KG1 (cell line): ENCODE measurements at regions not wholly inside any gene's neighbourhood (a gene's known extent, or its start where the extent isn't known, plus 50 kb on each side); places are given as distances from the start of the nearest gene placed in this dataset.
"Not testable (repeated sequence)": the region's sequence is repeated elsewhere in the genome, so short reads cannot be mapped to it uniquely, and the experiment has no call there.

Experiments used
- DNase-seq: peaks from one replicate; lab custom pipeline; 2025; lab: John Stamatoyannopoulos, UW

DNA sequence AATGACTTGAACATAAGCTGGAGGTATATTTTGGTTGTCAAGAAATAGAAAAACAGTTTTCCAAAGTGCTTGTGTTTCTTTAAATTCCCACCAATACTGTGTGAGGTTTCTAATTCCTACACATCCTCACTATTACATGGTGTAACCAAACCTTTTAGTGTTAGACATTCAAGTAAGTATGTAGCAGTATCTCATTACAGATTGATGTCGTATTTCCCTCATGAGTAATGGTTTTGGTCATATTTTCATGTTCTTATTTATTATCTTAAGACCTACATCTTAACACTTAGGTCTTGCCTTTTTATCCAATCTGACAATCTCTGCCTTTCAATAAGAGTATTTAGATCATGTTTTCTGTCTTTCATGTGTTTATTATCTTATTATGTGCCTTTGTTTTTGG lies 253.7 kb upstream of the ANXA10 start:
- no peak for DNase-seq

DNA sequence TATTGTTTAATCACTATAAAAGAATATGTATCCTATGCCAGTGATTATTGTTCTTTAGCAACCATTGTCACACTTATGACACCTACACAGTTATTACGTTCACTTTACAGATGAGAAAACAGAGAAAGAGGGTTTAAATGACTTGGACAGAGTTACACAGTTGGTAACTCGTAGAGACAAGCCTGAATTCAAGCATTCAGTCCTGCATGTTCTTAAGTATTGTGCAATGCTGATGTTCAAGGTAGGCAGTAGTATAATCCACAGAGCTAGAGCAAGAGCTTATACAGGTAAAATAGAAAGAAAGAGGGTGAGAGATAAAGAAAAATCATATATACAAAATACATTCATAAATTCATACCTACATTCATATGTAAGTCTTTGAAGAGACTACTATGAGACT lies 249.8 kb upstream of the ANXA10 start:
- no peak for DNase-seq

DNA sequence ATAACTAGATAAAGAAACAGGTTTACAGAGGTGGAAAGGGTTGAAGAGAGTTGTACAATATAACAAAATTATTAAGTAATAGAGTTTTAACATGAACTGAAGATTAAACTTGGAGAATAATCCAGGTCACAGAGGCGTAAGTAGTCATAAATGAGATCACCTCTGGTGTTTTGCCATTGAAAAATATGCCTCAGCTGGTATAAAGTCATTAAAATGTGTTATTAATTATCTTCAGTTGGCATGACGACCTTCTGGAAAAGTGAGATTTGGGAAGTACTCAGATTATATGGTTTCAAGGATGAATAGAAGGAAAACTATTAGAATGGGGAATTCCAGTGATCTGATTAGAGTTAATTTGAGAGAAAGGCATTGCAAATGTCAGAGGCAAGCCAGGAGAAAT lies 237.5 kb upstream of the ANXA10 start:
- DNase-seq, result no peak

DNA sequence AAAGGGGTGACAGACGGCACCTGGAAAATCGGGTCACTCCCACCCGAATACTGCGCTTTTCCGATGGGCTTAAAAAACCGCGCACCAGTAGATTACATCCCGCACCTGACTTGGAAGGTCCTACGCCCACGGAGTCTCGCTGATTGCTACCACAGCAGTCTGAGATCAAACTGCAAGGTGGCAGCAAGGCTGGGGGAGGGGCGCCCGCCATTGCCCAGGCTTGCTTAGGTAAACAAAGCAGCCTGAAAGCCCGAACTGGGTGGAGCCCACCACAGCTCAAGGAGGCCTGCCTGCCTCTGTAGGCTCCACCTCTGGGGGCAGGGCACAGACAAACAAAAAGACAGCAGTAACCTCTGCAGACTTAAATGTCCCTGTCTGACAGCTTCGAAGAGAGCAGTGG lies 234.2 kb upstream of the ANXA10 start:
- not testable (repeated sequence) for DNase-seq

DNA sequence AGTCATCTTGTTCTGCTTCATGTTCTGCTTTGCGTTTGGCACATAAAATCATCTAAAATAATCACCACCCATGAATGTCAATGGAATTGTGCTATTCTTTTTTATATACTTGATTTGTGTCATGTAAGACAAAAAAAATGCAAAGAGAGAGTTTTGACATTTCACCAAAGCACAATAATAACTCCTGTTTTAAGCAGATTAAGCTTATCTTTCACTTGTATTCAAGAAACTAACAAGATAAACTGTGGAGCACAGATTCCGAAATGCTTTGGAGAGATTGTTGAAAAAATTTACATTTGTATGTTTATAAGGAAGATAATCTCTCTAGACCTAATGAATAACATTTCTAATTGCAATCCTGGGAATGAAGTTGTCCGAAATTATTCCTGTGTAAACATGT lies 225.1 kb upstream of the ANXA10 start:
- DNase-seq, result no peak

DNA sequence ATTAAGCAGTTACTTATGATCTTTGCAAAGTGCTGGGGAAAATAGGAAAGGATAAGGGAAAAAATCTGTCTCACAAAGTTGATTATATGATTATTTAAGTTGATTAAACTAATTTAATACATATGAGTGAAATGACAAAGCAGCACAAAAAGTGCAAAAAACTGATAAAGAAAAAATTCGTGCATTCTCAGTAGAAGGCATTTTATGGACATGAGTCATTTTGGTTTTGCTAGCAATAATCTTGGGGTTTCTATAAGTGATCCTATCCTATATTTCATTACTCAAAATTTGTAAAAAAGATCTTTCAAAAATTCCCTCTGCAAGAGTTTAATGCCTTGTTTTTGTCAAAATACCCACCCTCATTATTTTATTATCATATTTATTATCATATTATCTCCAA lies 224.2 kb upstream of the ANXA10 start:
- no peak for DNase-seq

DNA sequence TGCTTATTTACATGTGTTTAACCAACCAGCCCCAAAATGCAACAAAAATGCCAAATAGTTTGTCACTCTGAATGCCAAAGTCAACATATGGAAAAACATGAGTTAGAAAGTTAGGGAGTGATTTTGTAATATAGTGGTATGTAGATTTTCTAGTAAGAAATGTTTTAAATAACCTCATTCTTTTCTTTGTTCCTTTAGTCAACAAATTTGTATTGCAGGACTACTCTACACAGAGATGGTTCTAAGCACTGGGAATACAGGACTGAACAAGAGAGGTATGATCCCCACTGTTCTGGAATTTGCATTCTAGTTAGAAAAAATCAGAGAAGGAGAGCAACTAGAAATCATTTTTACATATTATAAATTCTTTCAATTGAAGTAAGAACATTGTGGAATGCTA lies 218.8 kb upstream of the ANXA10 start:
- no peak for DNase-seq

DNA sequence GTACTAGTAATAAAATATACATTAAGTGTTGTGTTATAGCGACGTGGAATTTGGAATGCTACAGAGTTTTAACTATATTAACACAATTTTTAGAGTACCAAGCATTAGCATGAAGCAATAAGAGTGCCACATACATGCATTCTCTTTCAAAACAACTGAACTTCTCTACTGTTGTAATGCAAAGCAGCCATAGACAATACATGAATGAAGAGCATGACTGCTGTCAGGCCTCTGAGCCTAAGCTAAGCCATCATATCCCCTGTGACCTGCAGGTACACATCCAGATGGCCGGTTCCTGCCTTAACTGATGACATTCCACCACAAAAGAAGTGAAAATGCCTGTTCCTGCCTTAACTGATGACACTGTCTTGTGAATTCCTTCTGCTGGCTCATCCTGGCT lies 216.2 kb upstream of the ANXA10 start:
- not testable (repeated sequence) for DNase-seq

DNA sequence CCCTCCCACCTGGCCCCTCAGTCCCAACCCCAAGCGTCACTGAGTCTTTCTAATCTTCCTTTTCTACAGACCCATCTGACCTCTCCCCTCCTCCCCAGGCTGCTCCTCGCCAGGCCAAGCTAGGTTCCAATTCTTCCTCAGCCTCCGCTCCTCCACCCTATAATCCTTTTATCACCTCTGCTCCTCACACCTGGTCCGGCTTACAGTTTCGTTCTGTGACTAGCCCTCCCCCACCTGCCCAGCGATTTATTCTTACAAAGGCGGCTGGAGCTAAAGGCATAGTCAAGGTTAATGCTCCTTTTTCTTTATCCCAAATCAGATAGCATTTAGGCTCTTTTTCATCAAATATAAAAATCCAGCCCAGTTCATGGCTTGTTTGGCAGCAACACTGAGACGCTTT lies 214.5 kb upstream of the ANXA10 start:
- DNase-seq, result not testable (repeated sequence)

DNA sequence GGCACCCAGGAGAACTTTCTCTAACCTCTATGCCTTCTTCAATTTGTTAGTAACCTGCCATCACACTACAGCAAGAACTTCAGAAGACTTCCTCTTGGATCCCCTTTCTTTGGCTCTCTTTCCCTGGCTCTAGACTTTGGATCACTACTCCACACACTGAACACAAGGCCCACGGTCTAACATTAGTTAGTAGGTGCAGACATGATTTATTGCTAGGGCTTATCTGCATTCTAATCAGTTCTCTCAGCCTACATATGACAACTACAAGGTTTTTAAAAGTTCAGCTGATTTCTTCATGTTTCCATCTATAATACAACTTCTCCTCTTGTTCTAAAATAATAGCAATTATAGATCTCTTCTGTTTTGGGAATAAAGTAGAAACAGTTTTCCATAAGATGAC lies 209.1 kb upstream of the ANXA10 start:
- DNase-seq, result no peak

DNA sequence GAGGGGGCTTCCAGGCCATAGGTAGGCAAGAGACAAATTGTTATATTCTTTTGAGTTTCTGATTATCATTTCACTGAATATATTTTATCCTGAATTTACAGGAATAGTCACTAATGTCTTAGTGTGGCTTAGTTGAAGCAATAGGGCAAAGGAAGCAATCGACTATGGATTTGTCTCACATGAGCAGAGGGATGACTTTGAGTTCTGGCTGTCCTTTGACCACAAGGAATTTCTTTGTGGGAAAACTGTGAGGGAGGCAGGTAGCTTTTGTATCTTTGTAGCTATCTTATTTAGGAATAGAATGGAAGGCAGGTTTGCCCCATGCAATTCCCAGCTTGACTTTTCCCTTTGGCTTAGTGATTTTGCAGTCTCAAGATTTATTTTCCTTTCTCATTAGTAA lies 207.3 kb upstream of the ANXA10 start:
- DNase-seq, result no peak

DNA sequence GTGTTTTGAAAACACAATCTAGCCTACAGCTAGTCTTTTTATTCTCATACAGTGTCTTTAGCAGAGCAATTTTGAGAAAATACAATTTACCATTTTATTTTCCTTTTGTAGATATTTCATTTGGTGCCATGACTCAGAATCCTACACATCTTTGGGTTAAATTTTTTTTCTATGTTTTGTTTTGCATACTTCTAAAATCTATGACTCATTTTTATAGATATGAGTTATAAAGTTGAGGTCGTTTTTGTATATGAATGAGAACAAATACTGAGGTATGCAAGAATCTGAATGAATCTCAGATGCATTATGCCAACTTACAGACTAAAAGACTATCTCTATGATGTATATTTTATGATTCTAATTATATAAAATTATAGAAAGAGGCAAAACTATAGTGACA lies 206.5 kb upstream of the ANXA10 start:
- DNase-seq, result no peak

DNA sequence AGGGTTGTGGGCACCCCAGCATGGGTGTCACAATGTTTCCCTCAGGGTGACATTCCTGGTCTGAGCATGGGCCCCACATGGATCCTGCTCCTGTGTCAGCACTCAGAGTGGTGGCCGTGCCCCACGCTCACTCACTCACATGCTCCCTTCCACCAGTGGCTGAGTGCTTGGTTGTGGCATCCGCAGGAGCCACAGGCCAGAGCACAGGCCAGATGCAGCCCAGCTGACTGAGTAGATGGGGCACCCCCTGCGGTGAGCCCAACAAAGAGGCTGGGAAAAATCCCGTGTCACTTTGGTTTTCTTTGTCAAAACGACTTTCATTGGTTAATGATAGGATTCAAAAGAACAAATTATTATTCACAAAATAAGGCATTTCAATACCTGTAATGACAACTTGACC lies 204.6 kb upstream of the ANXA10 start:
- DNase-seq, result no peak

DNA sequence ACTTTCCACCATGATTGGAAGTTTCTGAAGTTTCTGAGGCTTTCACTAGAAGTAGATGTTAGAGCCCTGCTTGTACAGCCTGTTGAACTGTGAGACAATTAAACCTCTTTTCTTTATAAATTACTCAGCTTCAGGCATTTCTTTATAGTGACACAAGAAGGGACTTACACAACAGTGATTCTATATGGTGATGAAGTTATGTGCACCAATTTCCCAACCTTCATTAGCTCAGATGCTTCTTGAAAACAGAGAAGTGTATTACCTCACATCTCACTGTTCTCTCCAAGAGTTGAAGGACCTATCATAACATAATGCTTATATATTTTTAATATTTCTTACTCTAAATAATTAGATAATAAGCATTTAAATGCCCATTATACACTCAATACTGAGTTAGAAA lies 202.1 kb upstream of the ANXA10 start:
- no peak for DNase-seq

DNA sequence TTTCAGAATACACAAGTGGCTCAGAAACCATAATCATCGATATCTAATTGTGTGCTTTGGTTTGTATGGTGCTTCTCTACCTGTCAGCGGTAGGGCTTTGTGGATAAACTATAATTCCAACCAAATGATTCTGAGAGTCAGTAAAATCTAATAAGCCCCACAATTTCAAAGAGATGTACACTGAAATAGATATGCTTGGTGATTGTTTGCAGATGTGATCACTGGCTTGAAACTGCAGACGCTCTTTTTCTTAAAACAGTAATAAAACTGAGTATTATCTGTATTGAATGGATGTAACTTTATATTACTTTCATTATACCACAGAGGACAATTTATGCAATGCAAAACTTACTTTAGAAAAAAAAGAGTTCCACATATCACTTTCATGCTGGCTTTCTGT lies 198.8 kb upstream of the ANXA10 start:
- DNase-seq, result no peak

DNA sequence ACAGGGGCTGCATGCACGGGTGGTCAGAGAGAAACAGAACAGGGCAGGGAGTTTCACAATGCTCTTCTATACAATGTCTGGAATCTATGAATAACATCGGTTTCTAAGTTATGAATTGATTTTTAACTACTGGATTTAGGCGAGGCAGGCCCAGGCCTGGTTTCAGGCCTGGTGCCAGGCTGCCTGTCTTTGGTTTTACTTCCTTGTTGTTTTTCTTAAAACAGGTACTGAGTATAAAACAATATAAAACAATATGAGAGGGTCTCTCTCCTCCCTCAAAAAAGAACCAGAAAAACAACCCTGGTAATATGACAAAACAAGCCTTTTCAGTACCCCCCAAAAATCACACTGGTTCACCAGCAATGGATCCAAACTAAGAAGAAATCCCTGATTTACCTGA lies 196.1 kb upstream of the ANXA10 start:
- not testable (repeated sequence) for DNase-seq

DNA sequence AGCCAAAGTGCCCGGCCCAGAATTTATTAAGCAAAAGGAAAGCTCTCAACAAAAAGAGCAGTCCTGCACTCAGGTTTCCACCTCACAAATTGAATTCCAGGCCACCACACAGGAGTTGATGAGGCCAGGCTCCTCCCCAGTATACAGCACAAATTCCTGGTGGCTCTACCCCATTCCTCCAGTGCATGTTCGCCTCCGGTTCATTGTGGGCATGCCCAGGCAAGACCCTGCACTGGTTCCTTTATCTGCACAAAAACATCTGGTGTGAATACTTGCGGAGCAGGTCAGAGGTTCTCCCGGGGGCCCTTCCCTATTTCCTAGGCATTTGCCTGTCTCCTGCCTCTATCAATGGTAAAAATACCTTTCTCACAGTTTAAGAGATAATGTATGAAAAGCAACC lies 195.2 kb upstream of the ANXA10 start:
- DNase-seq, result no peak

DNA sequence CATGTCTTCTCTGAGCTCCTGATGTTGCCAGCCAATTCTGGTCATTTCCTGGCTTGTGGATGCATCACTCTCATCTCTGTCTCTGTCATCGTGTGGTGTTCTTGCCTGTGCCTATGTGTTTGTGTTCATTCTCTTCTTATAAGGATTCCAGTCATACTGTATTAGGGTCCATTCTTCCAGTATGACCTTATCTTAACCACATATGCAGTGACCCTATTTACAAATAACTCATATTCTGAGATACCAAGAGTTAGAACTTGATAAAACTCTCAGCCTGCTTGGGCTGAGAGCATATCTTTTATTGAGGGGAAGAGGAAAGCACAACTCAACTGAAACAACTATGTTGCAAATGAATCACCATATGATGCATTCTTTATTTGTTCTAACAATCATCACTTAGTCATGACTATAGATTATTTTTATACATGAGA lies 189.0 kb upstream of the ANXA10 start:
- no peak for DNase-seq

DNA sequence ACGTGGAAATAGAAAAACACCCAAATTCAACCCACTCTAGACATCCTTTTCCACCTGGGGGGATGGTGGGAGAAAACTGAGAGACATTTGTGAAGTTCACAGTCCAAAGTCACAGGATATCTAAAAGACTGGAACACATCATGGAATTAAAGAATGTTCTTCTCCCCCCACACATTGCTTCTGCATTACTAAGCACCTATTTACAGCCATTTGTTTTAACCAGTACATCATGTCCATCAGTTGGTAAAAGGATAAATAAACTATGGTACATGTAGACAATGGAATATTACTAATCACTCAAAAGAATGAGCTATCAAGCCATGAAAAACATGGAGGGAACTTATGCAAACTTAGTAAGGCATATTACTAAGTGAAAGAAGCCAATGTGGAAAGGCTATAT lies 185.5 kb upstream of the ANXA10 start:
- no peak for DNase-seq

DNA sequence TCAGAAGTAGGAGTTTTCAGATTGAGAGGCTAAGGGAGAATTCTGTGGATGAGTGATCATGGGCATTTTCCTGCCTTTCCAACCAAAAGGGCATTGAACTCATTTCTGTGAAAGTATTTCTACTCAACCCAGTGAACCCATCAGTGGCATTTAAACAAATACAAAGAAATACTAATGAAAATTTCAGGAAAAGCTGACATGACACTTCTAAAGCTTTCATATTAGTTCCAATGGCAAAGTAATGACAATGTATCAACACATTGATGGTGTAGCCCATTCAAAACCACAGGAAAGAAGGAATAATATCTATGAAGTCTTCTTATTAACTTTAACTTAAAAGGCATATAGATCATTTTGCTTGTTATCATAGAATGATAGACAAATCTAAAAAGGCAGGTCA lies 183.5 kb upstream of the ANXA10 start:
- DNase-seq, result no peak

DNA sequence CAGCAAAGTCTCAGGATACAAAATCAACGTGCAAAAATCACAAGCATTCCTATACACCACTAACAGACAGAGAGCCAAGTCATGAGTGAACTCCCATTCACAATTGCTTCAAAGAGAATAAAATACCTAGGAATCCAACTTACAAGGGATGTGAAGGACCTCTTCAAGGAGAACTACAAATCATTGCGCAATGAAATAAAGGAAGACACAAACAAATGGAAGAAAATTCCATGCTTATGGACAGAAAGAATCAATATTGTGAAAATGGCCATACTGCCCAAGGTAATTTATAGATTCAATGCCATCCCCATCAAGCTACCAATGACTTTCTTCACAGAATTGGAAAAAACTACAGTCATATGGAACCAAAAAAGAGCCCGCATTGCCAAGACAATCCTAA lies 179.8 kb upstream of the ANXA10 start:
- DNase-seq, result not testable (repeated sequence)

DNA sequence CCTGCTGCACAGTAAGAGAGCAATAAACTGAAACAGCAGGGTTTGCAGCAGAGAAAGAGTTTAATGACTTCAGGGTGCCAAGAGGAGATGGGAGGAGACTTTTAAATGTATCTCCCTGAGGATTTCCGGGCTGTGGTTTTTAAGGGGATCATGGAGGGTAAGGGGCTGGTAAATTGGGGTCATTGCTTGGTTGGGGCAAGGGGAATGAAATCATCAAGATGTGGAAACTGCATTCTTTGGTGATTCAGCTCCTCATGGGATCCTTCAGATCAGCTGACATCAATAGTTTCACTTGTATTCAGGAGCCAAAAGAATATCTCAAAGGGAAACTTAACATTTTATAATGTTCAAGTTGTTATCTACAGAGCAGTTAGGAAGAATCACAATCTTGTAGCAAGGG lies 174.3 kb upstream of the ANXA10 start:
- DNase-seq, result no peak

DNA sequence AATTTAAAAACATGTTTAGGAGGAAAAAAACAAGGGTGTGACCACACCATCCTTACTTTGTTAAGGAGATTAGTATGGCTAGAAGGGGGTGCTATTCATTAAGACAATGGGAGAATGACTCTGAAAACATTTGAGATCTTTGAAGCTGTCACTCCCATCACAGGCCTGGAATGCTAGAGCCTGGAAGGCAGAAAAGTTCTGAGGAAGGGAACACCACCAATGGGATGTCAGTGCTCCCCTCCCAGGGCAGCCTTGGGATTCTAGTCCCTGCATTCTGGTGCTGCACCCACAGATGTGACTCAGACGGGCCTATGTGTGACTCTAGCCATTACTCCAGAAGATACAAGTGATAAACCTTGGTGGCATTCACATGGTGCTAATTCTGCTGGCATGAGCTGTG lies 162.2 kb upstream of the ANXA10 start:
- DNase-seq, result no peak

DNA sequence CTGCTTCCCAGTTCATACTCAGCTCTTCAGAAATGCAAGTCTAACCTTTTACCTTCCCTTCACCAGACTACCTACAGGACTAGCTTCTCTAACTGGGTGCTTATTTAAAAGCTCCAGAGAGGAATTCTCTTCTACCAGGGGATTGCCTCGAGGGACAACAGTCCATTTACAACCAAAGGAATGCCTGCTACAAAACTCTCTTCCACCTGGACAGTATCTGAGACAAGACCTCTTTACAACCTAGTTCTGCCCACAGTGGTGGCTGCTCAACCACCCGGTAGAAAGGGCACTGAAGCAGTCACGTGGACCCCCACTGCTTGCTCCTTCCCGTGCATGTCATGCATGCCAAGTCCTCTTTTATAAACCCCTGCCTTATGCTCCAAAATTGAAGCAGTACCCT lies 158.1 kb upstream of the ANXA10 start:
- no peak for DNase-seq

DNA sequence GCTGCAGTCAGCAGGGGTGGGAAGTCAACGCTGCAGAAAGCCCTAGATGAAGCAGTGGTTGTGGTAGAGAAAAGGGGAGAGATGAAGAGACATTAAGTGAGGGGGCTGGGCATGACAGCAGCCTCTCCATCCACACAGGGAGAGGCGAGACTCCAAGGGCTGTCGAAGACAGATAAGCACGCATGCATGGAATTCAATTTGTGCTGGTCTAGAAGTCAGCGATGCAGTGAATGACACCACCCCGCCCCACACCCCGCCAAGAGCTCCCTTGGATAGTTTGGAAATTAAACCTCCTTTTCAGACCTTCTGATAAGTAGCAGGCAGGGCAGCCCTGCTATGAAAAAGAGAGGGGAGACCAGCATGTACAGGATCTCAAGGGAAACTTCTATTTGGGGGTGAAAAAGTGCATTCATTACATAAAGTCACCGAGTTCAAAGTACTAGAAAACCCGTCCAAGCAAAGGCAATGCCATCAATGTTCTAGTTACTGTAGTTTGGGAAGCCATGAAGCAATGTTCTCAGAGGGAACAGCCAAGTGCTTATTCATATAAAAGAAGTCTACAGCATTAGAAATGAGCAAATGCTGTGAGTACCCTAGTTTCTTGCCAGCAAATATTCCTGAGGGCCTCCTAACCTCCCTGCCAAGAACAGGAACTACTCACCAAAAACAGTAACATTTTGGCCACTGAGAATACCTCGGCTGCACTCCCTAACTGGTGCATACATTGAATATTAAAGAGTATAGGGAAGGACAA lies 152.3 kb upstream of the ANXA10 start:
- DNase-seq, result no peak
